NCI-H2029 treated with DMSO at 0.1 percent for 48 hours (cell line): ENCODE measurements at regions not wholly inside any gene's neighbourhood (a gene's known extent, or its start where the extent isn't known, plus 50 kb on each side); places are given as distances from the start of the nearest gene placed in this dataset.
"Not testable (repeated sequence)": the region's sequence is repeated elsewhere in the genome, so short reads cannot be mapped to it uniquely, and the experiment has no call there.

Experiments used
- DNase-seq: peaks from one replicate; lab custom pipeline; 2025; lab: John Stamatoyannopoulos, UW

DNA sequence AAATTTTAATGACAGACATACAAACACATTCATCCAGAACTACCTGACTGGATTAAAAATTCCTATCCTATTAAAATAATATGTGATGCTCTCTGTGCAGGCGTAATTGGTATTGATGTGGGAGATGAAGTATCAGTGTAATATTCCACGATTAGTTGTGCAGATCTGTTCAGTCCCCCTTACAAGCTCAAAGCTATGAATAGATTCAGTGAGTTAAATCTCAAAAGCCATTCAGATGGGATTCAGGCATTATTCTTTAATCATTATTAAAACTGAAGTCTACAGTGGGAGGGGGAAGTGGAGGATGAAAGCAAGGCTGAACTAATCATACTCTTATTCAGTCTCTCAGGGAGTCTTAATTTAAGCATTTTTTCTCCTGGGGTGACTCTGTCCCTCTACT, 855.8 kb downstream of the EFNA5 start:
- DNase-seq: no peak

DNA sequence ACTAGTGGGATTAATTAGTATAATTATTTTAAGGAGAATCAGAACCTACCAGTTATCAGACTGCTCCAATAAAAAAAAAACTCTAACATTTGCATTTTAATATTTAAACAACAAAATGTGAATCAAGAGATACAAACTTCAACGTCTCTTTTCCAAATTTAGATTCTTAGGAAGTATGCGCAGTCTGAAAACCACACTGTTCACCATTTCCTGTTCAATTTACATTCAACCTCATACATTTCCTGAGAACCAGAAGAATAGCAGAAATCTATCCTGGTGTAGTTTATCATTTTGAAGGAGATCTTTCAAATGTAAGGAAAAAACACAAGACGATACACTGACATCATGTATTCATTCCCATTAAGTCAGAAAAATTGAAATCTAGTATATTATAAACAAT, 869.2 kb downstream of the EFNA5 start:
- no peak for DNase-seq

DNA sequence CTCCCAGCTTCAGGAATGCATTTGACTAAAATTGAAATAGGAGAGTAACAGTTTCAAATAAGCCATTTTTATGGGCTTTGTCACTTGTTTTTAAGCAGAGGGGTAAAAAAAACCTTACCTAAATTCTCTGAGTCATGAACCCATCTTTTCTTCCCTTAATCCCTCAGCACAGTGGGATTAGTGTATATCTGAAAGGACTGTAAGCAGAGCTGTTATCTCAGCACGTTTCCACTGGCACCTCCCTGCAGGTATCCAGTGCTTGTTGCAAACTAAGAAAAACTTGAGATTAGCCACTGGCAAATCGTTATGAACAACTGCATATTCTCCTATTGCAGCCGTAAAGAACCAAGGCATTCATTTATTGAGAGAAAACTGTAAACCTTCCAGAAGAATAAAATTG, 872.7 kb downstream of the EFNA5 start:
- DNase-seq: no peak

DNA sequence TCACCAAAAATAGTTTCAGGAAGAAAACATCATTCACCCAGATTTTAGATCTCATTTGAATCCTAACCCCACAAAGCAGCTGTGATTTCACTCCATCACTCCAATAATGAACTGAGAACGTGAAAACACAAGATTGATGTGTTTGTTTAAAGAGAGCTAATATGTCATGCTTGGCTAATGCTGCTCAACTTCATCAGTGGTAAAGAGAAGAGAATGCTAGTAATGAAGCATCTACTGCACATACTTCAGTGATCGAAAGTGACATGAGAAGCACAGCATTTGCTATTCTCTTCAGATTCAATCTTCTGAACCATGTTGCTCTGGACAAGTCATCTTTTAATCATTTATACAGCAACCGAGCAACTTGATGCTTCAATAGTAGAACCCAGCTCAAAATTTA, 874.7 kb downstream of the EFNA5 start:
- no peak for DNase-seq

DNA sequence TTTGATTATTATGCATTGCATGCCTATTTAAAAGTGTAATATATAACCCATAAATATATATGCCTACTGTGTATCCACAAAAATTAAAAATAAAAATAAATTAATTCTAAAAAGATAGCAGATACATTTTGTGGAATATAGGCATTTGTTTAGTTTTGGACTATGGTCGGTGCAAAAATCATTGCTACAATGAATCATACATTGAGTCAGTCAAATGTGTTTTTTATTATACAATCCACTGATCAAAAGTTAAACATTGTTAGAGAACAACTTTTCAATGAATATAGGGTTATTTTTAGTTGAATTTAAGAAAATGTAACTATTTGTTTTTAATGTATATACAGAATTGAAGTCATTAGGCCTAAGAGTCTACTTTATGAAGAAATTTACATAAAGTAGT, 885.9 kb downstream of the EFNA5 start:
- DNase-seq: no peak

DNA sequence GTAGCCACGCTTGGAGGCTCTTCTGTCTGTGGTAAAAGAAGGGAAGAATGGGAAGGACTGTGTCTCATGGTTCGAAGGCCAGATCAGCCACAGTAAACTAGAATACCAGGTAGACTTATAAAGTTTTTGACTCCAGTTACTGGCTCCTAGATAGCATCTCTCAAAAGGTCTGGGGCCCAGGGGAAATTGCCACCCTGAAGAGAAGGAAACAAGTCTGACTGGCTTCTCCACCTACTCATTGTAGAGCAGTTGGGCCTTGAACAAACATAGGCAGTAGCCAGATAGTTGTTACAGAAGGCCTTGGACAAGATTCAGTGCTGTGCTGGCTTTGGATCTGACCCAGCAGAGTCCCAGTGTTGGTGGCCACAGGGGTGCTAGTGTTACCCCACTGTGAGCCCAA, 890.4 kb downstream of the EFNA5 start:
- DNase-seq: no peak

DNA sequence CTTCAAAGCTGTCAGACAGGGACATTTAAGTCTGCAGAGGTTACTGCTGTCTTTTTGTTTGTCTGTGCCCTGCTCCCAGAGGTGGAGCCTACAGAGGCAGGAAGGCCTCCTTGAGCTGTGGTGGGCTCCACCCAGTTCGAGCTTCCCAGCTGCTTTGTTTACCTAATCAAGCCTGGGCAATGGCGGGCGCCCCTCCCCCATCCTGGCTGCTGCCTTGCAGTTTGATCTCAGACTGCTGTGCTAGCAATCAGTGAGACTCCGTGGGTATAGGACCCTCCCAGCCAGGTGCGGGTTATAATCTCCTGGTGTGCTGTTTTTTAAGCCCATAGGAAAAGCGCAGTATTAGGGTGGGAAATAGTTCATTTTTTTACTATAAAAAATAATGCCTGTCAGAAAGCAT, 894.2 kb downstream of the EFNA5 start:
- not testable (repeated sequence) for DNase-seq

DNA sequence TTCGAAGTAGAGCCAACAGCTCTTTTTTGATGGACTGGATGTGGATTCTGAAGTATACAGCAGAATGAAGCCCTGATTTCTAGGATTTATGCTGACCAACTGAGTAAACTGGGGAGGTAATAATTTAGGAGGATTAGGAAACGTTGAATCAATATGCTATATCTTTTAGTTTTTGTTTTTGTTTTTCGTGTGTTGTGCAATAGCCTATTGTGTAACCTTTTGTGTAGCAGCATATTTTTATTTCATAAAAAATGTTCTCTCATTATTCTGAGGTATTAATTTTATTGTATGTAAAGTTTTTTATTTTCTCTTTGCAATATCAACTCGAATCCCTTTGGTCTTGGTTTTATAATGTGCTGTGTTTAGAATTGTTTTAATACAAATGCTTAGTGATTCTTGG, 902.3 kb downstream of the EFNA5 start:
- no peak for DNase-seq

DNA sequence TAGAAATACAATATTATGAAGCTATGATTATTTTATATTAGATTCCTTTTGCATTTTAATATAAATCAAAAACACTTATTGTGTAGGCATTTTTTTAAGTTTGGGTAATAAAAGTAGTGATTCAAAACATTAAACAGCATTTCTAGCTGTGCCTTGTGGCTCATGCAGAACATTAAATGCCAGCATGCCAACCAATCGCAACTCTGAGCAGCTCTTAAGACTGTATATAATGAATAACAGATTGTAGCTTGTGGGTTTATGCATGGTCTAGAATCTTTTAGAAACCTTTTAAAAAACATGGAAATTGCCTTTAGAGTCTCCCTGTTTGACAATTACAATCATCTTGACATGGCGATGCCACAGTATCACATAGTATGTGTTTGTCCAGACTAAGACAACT, 903.8 kb downstream of the EFNA5 start:
- no peak for DNase-seq

DNA sequence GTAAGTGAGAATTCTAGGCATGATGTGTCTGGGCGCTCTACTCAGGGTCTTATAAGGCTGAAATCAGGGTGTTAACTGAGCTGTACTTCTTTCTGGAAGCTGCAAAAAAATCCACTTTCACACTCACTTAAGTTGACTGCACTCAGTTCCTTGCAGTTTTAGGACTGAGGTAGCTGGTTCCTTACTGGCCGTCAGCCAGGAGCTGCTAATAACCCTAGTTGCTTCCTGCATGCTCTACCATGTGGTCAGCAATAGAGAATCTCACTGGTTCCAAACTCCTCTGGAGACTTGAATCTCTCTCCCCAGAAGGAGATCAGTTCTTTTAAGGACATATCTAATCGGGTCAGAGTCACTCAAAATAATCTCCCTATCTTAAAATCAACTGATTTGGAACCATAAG, 911.2 kb downstream of the EFNA5 start:
- no peak for DNase-seq

DNA sequence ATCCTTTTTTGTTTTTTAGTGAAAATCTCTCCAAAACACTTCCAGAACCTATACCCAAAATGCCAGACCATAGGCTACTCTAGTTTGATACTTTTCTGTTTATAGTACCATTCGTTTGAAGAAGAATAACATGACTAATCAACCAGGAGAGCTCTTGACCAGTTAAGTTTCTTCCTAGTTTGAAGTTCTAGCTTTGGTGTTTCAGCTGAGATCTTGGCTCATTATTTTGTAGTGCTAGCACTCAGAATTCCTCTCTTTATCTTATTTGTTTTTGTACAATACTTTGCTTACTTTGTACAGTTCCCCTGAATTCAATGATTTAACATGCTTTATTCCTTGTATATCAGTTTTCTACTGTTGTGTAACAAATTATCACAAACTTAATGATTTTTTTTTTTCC, 911.6 kb downstream of the EFNA5 start:
- no peak for DNase-seq

DNA sequence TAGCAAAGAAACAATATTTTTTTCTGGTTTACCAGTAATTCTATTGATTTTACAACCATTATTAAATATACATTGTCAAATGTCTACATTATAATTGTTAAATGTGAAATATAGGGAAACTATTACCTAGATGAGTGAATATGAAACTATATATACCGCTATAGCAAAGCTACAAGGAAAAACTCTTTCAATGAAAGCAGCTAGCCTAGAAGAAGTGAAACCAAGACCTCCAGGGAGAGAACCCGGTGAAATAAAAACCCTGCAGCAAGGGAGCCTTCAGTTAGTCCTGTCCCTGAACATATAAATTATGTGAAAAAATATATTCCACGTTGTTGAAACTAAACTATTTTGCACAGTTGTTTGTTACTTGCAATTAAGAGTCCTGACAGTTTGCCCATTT, 913.1 kb downstream of the EFNA5 start:
- DNase-seq: no peak

DNA sequence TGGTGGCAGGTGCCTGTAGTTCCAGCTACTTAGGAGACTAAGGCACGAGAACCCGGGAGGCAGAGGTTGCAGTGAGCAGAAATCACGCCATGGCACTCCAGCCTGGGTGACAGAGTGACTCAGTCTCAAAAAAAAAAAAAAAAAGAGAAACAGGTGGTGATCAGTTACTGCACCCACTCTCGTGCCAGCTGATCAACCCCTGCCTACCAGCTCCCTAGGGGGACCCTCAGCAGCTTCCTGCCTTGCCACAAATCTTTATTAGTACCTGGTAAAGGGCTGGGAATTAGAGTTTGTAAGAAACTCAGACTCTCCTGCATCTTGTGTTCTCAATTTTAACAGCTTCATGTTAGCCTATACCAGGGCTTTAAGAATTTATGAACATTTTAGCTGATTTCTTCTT, 914.9 kb downstream of the EFNA5 start:
- no peak for DNase-seq

DNA sequence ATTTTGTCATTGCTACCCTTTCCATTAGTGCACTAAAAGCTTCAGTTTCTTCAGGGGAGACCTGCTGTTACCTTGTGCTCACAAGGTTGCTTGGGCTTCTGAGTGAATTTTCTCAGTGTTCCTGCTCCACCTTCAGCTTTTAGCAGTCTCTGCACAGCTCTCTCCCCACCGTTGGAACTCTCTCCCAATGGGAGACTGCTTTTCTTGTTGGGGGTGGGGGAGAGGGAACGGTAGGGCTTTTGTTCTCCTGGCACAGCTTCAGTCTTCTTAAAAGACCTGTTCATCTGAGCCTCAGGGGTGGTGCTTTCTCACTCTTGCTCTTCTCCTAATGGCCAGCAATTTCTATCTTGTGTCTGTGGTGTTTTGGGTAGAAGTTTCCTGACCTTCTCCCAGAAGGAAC, 915.7 kb downstream of the EFNA5 start:
- DNase-seq: no peak

DNA sequence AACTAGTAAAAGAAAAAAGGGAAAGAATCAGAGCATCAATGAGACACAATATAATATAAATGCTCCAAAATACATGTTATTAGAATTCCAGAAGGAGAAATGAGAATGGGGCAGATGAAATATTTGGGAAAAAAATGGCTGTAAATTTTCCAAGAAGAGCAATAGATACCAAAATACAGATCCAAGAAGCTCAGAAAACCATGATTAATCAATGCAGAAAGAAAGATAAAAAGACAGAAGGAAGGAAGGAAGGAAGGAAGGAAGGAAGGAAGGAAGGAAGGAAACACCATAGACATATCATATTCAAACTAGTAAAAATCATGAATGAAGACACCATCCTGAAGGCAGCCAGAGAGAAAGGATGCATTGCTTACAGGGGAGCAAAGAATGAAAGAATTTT, 920.9 kb downstream of the EFNA5 start:
- DNase-seq: no peak

DNA sequence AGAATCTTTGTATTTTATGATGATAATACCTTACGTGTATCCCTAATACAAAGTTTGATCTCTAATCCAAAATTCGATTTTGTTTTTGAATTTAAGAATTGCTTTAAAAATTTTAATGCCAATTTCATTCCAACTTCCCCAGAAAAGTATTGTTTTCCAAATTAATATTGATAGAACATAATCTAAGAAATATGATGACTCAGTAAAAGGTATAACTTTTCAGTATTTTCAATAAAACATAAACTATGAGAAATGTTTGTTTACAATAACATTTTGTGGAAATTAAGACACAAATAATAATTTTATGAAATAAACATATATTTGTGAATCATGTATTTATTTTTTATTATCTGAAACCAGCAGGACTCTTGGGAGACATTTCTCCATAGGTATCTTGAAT, 931.6 kb downstream of the EFNA5 start:
- DNase-seq: no peak

DNA sequence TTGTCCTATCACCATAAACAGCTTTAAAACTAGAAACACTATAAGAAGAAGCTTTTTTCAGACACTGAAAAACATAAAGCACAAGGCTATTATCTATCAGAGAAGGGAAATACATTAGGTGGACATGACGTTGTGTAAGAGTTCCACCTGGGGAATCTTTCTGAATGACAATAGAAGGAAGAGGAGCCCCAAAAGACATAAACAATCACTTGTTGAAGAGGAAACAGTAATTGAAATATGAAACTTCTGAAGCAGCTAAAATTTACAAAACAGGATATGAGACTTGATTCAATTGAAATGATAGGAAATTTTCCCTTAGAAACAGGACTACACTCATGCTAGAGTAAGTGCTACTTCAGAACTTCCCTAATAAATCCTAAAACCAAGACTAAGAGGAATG, 933.6 kb downstream of the EFNA5 start:
- DNase-seq: no peak

DNA sequence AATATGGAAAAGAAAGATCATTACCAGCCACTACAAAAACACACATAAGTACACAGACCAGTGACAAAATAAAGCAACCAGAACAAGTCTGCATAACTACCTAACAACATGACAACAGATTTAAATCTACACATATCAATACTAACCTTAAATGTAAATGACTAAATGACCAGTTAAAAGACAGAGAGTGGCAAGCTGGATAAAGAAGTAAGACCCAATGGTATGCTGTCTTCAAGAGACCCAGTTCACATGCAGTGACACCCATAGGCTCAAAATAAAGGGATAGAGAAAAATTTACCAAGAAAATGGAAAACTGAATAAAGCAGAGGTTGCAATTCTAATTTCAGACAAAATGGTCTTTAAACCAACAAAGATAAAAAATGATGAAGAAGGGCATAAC, 938.1 kb downstream of the EFNA5 start:
- no peak for DNase-seq

DNA sequence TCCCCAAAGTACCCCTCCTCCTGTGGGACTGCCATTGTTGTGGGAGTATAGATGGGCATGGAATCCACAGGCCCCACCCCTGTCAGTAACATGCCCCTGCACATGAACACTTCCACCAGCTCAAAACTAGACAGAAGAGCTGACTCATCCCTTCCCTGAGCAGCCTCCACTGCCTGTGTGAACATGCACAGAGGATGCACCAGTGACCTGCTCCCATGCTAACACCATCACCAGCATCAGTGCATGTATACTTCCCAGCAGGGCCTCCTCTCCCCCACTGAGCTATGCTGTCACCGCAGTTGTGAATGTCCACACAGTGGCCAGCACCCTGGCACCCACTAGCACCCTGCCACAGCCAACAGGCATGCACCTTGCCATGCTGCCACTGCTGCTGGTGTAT, 939.8 kb downstream of the EFNA5 start:
- DNase-seq: no peak

DNA sequence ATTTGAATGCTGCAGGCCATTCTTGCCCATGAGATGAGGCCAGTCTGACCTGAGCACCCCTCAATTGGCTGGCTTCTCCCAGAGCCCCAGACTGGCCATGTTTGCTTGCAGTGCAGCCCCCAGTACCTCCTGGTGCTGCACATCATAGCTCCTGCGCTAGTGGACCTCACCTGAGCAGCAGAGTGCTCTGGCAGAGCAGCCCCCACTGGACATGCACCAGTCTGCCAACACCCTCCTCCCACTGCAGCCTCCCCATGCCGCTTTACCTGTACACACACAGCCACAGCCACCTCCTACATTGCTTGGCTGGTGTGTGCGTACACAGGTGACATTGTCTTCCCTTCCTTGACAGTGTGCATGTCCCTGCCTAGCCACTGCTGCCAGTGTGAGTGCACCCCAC, 940.2 kb downstream of the EFNA5 start:
- no peak for DNase-seq

DNA sequence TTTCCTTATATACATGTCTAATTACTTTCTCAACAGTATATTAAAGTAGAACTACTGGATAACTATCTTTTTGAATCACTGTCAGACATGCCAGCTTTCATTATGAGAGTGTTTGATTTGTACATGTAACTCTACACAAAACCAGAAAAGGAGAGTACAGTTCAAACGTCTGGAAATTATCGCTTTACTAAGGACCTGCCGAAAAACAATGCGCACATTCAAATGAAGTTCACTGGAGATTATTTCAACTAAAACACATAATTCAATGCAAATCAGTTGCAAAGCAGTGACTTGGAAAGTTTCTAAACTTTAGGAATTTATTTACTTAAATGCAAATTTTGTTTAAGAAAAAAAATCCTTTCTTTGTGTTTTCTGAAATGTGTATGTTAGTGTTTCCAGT, 942.5 kb downstream of the EFNA5 start:
- no peak for DNase-seq

DNA sequence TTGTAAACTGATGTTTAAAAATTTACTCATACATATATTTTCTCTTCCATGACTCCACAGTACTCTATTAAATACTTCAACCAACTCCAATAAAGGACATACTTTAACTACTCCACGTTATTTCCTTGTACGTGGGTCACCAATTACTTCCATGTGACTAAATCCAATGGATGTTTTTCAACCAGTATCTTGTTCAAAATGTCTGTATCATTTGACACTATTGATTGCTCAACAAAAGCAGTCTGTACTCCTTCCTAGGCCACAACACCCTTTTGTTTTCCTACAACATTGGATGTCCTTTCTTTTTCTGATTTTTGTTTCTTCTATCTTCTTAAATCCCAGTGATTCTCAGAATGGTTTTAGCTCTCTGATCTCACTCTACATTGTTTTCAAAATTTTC, 943.7 kb downstream of the EFNA5 start:
- no peak for DNase-seq

DNA sequence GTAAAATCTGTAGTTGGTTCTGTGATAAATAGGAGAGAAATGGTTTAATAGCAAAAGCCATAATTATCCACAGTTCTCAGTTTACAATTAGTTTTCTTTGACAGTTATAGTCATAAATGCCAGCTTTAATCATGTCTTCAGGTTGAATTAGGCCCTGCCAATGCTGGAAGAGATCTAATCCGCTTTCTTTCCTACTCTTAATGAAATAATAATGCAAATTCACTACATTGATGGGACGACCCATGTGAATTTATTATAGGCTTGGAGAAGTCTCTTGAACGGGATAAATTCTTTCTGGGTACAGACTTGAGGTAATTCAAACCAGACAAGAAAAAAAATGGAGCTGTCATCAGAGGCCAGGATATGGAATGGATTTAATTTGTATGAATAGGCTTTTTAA, 950.4 kb downstream of the EFNA5 start:
- no peak for DNase-seq

DNA sequence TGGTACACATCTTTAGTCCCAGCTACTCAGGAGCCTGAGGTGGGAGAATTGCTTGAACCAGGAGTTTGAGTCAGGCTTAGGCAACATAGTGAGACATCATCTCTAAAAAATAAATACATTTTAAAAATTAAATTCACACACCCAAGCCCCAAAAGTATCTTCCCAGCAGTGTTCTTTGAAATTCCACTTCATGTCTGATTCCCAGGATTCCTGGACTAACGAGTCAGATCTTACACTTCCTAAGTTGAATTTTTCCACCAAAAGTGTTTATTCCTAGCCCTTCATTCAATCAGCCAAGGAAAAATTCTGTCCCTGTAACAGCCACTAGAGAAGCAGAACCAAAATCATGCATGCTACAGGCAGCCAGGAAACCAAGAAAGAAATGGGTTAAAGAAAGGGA, 970.9 kb downstream of the EFNA5 start:
- DNase-seq: no peak

DNA sequence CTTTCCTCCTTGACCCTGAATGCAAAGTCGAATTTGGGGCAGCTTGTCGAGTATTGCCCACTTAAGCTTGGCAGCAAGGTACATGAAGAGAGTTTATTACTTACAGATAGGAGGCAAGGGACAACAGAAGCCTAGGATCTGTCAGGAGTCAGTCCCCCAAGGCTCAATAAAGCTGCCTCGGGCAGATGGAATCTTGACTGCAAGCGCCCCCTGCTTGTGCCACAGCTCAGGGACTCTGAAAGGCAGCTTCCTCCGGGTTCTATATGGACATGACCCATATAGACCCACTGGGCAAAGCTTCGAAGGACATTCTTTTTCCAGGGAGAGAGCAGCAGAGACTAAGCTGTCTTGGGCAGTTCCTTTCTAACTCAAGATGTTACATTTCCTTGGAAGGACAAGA, 971.5 kb downstream of the EFNA5 start:
- DNase-seq: no peak
